Smooth muscle cell (in vitro differentiated cells): ENCODE measurements at regions not wholly inside any gene's neighbourhood (a gene's known extent, or its start where the extent isn't known, plus 50 kb on each side); places are given as distances from the start of the nearest gene placed in this dataset.
"Not testable (repeated sequence)": the region's sequence is repeated elsewhere in the genome, so short reads cannot be mapped to it uniquely, and the experiment has no call there.

ENCODE experiments used
- DNase-seq: peaks from one replicate; lab custom pipeline; 2025; ENCODE audit not compliant: unreplicated experiment; lab: John Stamatoyannopoulos, UW
- H2AFZ ChIP-seq: fragments of 200-600 bp; sonication (generic); 2 replicates; pipeline ENCODE4 v1.6.0; 2016; ENCODE audit warnings: antibody characterized with exemption, low read depth, mild to moderate bottlenecking
- H3F3A ChIP-seq: fragments of 200-600 bp; sonication (generic); 2 replicates; pipeline ENCODE4 v1.6.0; 2017; ENCODE audit warnings: antibody characterized with exemption, low read depth
- H3K27ac ChIP-seq: fragments of 200-600 bp; sonication (generic); 2 replicates; pipeline ENCODE4 v1.5.1; 2016; ENCODE audit warnings: low read depth, mild to moderate bottlenecking
- H3K27me3 ChIP-seq: fragments of 200-600 bp; sonication (generic); 2 replicates; pipeline ENCODE4 v1.6.1; 2016; ENCODE audit warnings: low read depth, mild to moderate bottlenecking
- H3K36me3 ChIP-seq: fragments of 200-600 bp; sonication (generic); 2 replicates; pipeline ENCODE4 v1.5.1; 2016; ENCODE audit warnings: low read depth
- H3K4me1 ChIP-seq: fragments of 200-600 bp; sonication (generic); 2 replicates; pipeline ENCODE4 v1.5.1; 2016; ENCODE audit warnings: low read depth
- H3K4me2 ChIP-seq: fragments of 200-600 bp; sonication (generic); 2 replicates; pipeline ENCODE4 v1.6.0; 2016; ENCODE audit warnings: mild to moderate bottlenecking
- H3K4me3 ChIP-seq: fragments of 200-600 bp; sonication (generic); 2 replicates; pipeline ENCODE4 v1.5.1; 2016; ENCODE audit warnings: mild to moderate bottlenecking
- H3K79me2 ChIP-seq: fragments of 200-600 bp; sonication (generic); 2 replicates; pipeline ENCODE4 v1.6.0; 2016; ENCODE audit warnings: low read depth, mild to moderate bottlenecking
- H3K9ac ChIP-seq: fragments of 200-600 bp; sonication (generic); 2 replicates; pipeline ENCODE4 v1.6.0; 2016; ENCODE audit warnings: low read depth
- H3K9me3 ChIP-seq: fragments of 200-600 bp; sonication (generic); replicated peaks from 2 replicates; pipeline ENCODE4 v1.5.1; 2016; ENCODE audit warnings: low read depth
- H4K20me1 ChIP-seq: fragments of 200-600 bp; sonication (generic); 2 replicates; pipeline ENCODE4 v1.6.0; 2016; ENCODE audit warnings: low read depth
- CTCF ChIP-seq: fragments of 200-600 bp; sonication (generic); IDR thresholded peaks from 2 replicates; pipeline ENCODE4 v1.5.1; 2017; ENCODE audit warnings: borderline replicate concordance, mild to moderate bottlenecking, antibody characterized with exemption; ENCODE audit not compliant: insufficient read depth, poor library complexity, severe bottlenecking
- WGBS: methylation state at CpG from one replicate; pipeline ENCODE4 v1.1.7; 2016; ENCODE audit warnings: low lambda C conversion rate; 5-methylcytosine and 5-hydroxymethylcytosine counted together

DNA sequence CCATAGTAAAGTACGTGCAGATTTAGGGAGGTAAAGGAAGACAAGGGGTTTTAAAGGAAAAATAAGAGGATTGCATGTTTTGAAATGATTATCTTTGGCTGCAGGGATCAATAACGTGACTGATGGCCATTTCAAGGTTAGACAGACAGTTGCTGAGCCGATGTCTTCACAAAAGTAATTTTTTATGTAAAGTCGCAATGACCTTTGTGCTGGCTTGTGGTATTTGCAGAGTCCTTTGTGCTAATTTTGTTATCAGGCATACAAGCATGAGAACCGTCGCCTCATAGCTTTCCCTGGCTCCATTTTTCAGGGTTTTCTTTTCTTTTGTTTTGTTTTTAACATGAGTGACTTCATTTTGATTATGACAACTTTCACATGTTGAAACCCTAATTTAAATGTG, 605.7 kb upstream of the GJE1 start:
- Histone ChIP-seq H3K4me2 (no peak overlapping the region), H3K27ac (no peak overlapping the region), H3K9me3 (no peaks in the 10 kb centered on the region), H3K36me3 (no peaks in the 10 kb centered on the region), H2AFZ (no peak overlapping the region), H4K20me1 (no peaks in the 10 kb centered on the region), H3K27me3 (no peaks in the 10 kb centered on the region), H3K4me3 (no peak overlapping the region), H3K79me2 (no peaks in the 10 kb centered on the region), H3F3A (no peaks in the 10 kb centered on the region), H3K9ac (no peak overlapping the region), H3K4me1 (no peaks in the 10 kb centered on the region)
- 96% methylated on average over 6 of the region's 6 CpGs for WGBS
- no peak for DNase-seq
- no peak for TF ChIP-seq CTCF

GRCh38 chr6:141521440-141521839, 611.3 kb upstream of the GJE1 start:
- peaks cover 4% of the 10 kb centered on the region for H3K9me3 ChIP-seq
- no peaks in the 10 kb centered on the region for H4K20me1 ChIP-seq
- DNase-seq = no peak
- H3K27me3 ChIP-seq = no peaks in the 10 kb centered on the region
- no peaks in the 10 kb centered on the region for H3K36me3 ChIP-seq
- no peak overlapping the region for H3K9ac ChIP-seq
- H2AFZ ChIP-seq = no peak overlapping the region
- H3K79me2 ChIP-seq = no peaks in the 10 kb centered on the region
- no peak for TF ChIP-seq CTCF
- no peak overlapping the region for H3K27ac ChIP-seq
- no peaks in the 10 kb centered on the region for H3K4me1 ChIP-seq
- H3K4me2 ChIP-seq = no peak overlapping the region
- H3K4me3 ChIP-seq = no peak overlapping the region
- H3F3A ChIP-seq = no peaks in the 10 kb centered on the region

GRCh38 chr6:141513830-141514229, 618.9 kb upstream of the GJE1 start:
- Histone ChIP-seq H3K4me3 (no peak overlapping the region), H3K79me2 (no peaks in the 10 kb centered on the region), H3K9ac (no peak overlapping the region), H3K4me1 (no peaks in the 10 kb centered on the region), H3K27ac (no peak overlapping the region), H3K4me2 (no peak overlapping the region), H3K9me3 (no peaks in the 10 kb centered on the region), H4K20me1 (no peaks in the 10 kb centered on the region), H3K27me3 (no peaks in the 10 kb centered on the region), H3F3A (no peaks in the 10 kb centered on the region), H3K36me3 (no peaks in the 10 kb centered on the region), H2AFZ (peak overlapping the region; percentile 45)
- 70% methylated on average over 1 of the region's 1 CpG for WGBS
- DNase-seq = no peak
- no peak for TF ChIP-seq CTCF

- Histone ChIP-seq H3K9ac (no peak overlapping the region), H4K20me1 (no peaks in the 10 kb centered on the region), H3K36me3 (no peaks in the 10 kb centered on the region), H3K4me1 (no peaks in the 10 kb centered on the region), H2AFZ (no peak overlapping the region), H3K4me3 (no peak overlapping the region), H3K27me3 (no peaks in the 10 kb centered on the region), H3K4me2 (no peak overlapping the region), H3K27ac (no peak overlapping the region), H3K79me2 (no peaks in the 10 kb centered on the region), H3K9me3 (no peaks in the 10 kb centered on the region), H3F3A (no peaks in the 10 kb centered on the region)
- TF ChIP-seq CTCF = no peak
- no peak for DNase-seq
Observed at GRCh38 chr6:141510803-141511202, 621.9 kb upstream of the GJE1 start.

GRCh38 chr6:141506062-141506461, 626.7 kb upstream of the GJE1 start:
- H3K9me3 ChIP-seq, H3K79me2 ChIP-seq, H3K4me1 ChIP-seq, H2AFZ ChIP-seq, H3K36me3 ChIP-seq, H4K20me1 ChIP-seq, H3F3A ChIP-seq, H3K9ac ChIP-seq, H3K4me2 ChIP-seq, H3K4me3 ChIP-seq, H3K27ac ChIP-seq, H3K27me3 ChIP-seq, DNase-seq: not testable (repeated sequence)
- WGBS = 87% methylated on average over 1 of the region's 1 CpG

DNA sequence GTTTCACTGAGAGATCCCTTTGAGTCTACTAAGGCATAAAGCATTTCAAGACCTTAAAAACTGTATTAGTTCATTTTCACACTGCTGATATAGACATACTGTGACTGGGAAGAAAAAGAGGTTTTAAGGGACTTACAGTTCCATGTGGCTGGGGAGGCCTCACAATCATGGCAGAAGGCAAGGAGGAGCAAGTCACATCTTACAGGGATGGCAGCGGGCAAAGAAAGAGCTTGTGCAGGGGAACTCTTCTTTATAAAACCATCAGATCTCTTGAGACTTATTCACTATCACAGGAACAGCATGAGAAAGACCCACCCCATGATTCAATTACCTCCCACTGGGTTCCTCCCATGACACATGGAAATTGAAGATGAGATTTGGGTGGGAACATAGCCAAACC, 628.4 kb upstream of the GJE1 start:
- H3K4me1 ChIP-seq, DNase-seq, H3K4me2 ChIP-seq, H3K4me3 ChIP-seq, H3K27ac ChIP-seq, H3K36me3 ChIP-seq, H3F3A ChIP-seq, H3K79me2 ChIP-seq, H4K20me1 ChIP-seq, H3K9me3 ChIP-seq, H3K27me3 ChIP-seq, H3K9ac ChIP-seq, H2AFZ ChIP-seq: not testable (repeated sequence)
- WGBS = 100% methylated on average over 1 of the region's 1 CpG
